NCI-H510A treated with DMSO at 0.1 percent for 48 hours (cell line): ENCODE measurements at regions not wholly inside any gene's neighbourhood (a gene's known extent, or its start where the extent isn't known, plus 50 kb on each side); places are given as distances from the start of the nearest gene placed in this dataset.

Experiments
- DNase-seq: peaks from one replicate; lab custom pipeline; 2025; lab: John Stamatoyannopoulos, UW

DNA sequence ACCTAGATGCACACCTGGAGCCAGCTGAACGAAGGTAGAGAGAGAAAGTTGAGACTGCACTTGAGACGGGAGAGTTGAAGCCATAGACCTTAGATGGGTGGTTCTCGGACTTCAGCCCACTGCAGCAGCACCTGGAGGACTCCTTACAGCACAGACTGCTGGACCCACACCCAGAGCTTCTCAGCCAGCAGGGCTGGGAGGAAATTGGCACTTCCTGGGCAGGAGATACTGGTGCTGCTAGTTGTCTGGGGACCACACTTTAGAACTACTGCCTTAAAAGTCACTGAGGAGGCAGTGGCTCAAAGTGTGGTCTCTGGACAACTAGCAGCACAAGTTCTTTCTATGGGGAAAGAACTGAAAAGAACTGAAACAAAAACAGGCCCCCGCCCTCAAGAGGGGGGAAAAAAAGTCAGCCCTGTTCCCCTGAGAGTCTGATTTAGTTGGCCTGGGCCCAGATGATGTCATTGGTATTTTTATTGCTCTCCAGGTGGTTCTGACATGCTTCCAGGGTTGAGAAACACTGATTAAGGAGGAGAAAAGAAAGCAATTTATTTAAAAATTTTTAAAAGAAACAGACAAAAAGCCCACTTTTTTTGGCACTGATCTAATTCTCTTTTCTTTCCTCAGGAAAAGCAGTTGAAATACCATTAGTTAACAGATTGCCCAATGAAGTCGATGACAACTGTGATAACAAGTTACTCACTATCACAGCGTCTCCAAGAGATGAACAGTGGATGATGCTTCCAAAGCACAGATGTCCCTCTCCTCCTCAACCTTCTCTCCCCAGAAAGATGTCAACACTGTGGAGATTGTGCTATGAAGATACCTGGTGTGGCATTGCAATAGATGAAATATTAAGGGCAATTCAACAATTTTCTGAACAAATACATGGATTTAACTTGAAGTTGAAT lies 73.6 kb upstream of the ADAMTS16 start:
- no peak for DNase-seq

DNA sequence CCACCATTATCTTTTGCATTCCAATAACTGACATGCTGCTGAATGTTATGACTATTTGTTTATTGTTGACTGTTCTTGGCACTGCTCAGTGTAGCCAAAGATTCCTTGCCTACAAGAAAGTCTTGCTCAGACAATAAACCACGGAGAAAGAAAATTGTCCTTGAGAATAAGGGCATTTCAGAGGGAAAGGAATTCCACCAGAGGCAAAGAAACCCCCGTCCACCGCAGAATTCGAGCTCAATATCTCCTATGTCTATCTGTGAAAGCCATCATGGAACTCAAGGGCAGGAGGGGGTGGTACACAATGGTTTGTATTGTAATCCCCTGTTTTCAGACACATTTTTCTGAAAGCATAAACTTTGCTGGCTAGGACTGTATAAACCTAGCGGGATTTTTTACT lies 70.3 kb upstream of the ADAMTS16 start:
- no peak for DNase-seq

DNA sequence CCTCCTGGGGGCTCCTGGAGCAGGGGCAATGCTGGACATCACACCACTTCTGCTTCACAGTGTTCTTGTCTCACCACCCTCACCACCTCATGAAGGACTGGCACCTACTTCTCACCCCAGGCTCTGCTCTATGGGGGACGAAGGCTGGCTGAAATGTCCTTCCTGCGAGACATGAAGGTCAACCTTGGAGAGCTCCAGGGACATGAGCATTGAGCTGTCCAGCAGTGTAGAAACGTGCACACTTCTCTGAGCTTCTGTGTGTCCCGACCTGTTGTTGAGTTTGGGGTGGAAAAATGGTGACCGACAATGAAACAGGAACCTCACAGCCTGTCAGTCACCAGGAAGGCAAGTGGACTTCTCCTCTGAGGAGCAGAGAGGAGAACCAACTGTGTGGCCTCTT lies 68.6 kb upstream of the ADAMTS16 start:
- DNase-seq, result no peak

DNA sequence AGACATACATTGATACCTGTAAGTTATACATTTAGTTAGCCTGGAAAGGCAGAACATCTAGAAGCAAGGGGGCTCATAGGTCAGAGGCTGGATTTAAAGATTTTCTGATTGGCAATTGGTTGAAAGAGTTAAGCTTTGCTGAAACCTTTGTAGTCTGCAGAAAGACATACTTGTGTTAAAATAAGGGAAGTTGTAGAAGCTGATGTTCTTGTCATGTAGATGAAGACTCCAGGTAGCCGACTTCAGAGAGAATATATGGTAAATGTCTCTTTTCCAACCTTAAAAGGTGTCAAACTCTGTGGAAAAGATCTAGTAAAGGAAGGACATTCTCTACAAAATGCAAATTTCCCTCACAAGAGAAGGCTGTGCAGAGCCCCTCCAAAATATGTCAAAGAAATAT lies 62.9 kb upstream of the ADAMTS16 start:
- no peak for DNase-seq

DNA sequence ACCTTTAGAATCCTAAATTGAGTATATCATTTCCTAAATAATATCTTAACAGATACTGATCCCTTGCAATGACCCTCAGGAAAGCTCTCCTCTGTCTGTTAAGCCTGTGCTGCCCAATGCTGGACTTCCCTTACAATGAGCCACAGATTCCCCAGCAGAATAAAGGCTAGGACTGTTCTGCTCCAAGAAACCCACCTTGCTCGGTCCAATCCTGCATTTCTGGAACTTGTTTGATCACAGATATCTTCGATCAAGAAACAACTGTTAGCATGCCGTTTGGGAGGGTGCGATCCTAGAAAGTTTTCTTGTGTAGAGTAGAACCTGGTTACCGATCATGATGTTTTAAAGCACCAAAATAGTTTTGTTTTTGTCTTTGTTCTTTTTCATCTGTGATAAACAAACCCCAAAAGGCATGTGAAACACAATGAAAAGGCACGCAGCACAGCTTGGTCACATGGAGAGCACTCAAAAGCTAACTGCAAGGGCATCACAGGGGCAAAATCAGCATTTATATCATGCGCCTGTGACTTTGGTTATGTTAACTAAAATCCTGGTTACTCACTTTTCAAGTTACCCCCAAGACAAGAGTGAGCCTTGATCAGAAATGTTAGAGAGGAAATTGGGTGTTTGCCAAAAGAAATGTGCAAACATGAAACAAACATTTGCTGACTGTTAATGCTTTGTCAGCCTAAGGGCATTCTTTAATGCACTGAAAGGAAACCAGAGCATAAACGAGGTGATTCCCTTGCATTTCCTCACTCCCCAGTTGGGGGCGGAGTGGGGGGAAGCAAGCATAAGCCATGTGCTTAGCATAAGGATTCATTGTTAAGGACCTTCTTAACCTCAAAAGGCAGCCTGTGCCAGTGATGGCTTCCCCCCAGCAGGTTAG lies 61.9 kb upstream of the ADAMTS16 start:
- DNase-seq, result no peak

- DNase-seq, result no peak
Observed at GRCh38 chr5:5079876-5080275, 60.3 kb upstream of the ADAMTS16 start.

DNA sequence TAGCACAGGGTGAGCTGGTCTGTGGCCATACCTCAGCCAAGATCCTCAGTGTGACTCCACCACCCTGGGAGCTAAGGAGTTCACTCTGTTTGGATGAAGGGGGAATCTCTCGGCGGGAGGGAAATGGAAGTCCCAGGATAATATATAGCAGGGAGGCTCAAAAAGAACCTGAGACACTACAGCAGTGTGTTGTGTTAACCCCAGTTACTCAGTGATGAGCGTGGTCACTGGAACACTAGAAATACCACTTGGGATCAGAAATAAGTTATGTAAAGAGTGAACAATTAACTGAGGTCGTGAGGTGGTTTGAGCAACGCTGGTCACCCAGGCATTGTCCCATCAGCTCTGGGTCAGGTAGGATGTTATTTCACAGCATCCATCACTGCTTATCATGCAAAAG lies 59.3 kb upstream of the ADAMTS16 start:
- DNase-seq, result no peak

DNA sequence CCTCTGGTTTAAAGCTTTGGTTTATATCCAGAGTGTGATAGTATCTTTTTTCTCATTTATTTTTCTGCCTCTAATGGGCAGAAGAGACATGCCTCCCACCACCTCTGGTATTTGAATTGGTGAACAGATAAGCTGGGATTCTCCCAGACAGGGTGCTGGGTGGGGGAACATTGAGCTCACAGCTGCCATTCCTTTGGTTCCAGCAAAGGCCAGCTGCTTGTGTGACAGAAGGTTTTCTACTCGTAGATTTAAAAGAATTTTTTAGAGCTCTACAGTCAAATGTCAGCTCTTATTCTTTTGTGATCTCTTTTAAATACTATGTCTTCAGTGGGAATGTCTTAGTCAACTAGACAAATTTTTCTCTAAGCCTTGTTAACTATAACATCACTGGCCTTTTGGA lies 54.7 kb upstream of the ADAMTS16 start:
- no peak for DNase-seq

DNA sequence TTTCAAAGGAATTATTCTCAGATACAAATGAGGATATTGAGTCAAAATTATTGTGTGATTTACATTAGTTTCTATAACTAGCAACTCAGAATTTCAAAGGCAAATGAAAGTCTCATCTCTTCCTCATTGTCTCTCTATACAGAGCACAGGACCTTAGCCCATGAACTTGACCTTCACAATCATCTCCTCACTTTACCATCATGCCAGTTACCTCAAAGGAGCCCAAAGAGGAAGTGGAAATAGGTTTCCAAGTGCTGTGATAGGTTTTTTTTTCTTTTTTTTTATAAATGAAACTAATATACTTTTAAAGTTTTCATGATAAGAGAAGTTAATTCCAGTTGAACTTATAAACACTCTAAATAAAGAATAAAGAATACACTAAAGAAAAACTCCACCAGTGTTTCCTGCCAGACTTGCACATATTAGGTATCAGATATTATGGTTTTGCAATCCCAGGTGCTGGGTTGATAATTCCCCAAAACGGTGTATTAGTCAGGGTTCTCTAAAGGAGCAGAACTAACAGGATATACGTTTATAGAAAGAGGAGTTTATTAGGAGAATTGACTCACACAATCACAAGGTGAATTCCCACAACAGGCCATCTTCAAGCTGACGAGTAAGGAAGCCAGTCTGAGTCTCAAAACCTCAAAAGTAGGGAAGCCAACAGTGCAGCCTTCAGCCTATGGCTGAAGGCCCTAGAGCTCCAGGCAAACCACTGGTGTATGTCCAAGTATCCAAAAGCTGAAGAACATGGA lies 50.1 kb upstream of the ADAMTS16 start:
- no peak for DNase-seq
